Testis (tissue), 2 donors: ENCODE measurements at regions not wholly inside any gene's neighbourhood (a gene's known extent, or its start where the extent isn't known, plus 50 kb on each side); places are given as distances from the start of the nearest gene placed in this dataset.

ENCODE experiments used
- CTCF ChIP-seq, 3 experiments: fragments of 450-650 bp in 2 of 3; fragments of 200-600 bp in 1 of 3; sonication (generic) in 1 of 3; IDR thresholded peaks; one replicate each; pipeline ENCODE4 v1.5.1; 2016 to 2019; ENCODE audit warnings: antibody characterized with exemption in 3 of 3, mild to moderate bottlenecking in 2 of 3, moderate library complexity in 1 of 3
- POLR2A ChIP-seq: fragments of 450-650 bp; IDR thresholded peaks from one replicate; pipeline ENCODE4 v1.6.1; 2017; ENCODE audit warnings: antibody characterized with exemption, mild to moderate bottlenecking, moderate library complexity

GRCh38 chrX:2574271-2574670 lies 73.5 kb upstream of the DHRSX start:
- TF ChIP-seq CTCF (IDR thresholded peaks at IDR 0.05) (no peak), POLR2A (no peak)
